C4-2B (cell line): ENCODE measurements at regions not wholly inside any gene's neighbourhood (a gene's known extent, or its start where the extent isn't known, plus 50 kb on each side); places are given as distances from the start of the nearest gene placed in this dataset.

Source experiments
- ZFX ChIP-seq: fragments of 450-650 bp; IDR thresholded peaks from 2 replicates; pipeline ENCODE4 v1.6.1; 2017
- TF ChIP-seq, protein P1 (sequence below): fragments of 450-650 bp; conservative IDR thresholded peaks from 2 replicates; pipeline ENCODE4 v1.5.1; 2017; ENCODE audit warnings: mild to moderate bottlenecking

DNA sequence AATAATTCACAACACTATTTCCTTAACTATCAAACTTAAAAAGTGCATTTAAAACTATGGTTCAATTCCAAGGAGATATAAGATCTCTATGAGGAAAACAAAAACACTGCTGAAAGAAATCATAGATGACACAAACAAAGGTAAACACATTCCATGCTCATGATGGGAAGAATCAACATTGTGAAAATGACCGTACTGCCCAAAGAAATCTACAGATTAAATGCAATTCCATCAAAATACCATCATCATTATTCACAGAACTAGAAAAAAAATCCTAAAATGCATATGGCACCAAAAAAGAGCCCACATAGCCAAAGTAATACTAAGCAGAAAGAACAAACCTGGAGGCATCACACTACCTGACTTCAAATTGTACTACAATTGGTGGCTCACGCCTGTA, 159.9 kb upstream of the EEPD1 start:
- TF ChIP-seq, protein P1, sequence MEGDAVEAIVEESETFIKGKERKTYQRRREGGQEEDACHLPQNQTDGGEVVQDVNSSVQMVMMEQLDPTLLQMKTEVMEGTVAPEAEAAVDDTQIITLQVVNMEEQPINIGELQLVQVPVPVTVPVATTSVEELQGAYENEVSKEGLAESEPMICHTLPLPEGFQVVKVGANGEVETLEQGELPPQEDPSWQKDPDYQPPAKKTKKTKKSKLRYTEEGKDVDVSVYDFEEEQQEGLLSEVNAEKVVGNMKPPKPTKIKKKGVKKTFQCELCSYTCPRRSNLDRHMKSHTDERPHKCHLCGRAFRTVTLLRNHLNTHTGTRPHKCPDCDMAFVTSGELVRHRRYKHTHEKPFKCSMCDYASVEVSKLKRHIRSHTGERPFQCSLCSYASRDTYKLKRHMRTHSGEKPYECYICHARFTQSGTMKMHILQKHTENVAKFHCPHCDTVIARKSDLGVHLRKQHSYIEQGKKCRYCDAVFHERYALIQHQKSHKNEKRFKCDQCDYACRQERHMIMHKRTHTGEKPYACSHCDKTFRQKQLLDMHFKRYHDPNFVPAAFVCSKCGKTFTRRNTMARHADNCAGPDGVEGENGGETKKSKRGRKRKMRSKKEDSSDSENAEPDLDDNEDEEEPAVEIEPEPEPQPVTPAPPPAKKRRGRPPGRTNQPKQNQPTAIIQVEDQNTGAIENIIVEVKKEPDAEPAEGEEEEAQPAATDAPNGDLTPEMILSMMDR, result no peak
- TF ChIP-seq ZFX, result no peak
